NCI-H82 treated with DMSO at 0.1 percent for 48 hours (cell line): ENCODE measurements at regions not wholly inside any gene's neighbourhood (a gene's known extent, or its start where the extent isn't known, plus 50 kb on each side); places are given as distances from the start of the nearest gene placed in this dataset.
"Not testable (repeated sequence)": the region's sequence is repeated elsewhere in the genome, so short reads cannot be mapped to it uniquely, and the experiment has no call there.

Experiments
- DNase-seq: peaks from one replicate; lab custom pipeline; 2025; ENCODE audit not compliant: unreplicated experiment; lab: John Stamatoyannopoulos, UW

- DNase-seq, result no peak
Observed at GRCh38 chr5:96320797-96321196, 112.3 kb downstream of the PCSK1 start.

GRCh38 chr5:96319981-96320739 is 112.9 kb downstream of the PCSK1 start:
- DNase-seq, result not testable (repeated sequence)

GRCh38 chr5:96318569-96319110 is 114.4 kb downstream of the PCSK1 start:
- DNase-seq, result no peak

- no peak for DNase-seq
Observed at GRCh38 chr5:96317945-96318344, 115.1 kb downstream of the PCSK1 start.

GRCh38 chr5:96316487-96316886 is 116.6 kb downstream of the PCSK1 start:
- DNase-seq, result no peak

GRCh38 chr5:96316017-96316416 is 117.0 kb downstream of the PCSK1 start:
- DNase-seq, result no peak

- DNase-seq, result no peak
Observed at GRCh38 chr5:96315431-96315830, 117.6 kb downstream of the PCSK1 start.

- no peak for DNase-seq
Observed at GRCh38 chr5:96312383-96312782, 120.7 kb downstream of the PCSK1 start.

GRCh38 chr5:96307047-96307446 is 126.0 kb downstream of the PCSK1 start:
- not testable (repeated sequence) for DNase-seq

- DNase-seq, result no peak
Observed at GRCh38 chr5:96302174-96302738, 130.8 kb downstream of the PCSK1 start.

GRCh38 chr5:96300976-96301375 is 132.1 kb downstream of the PCSK1 start:
- DNase-seq, result no peak

GRCh38 chr5:96297867-96298266 is 135.2 kb downstream of the PCSK1 start:
- DNase-seq, result no peak

- DNase-seq, result no peak
Observed at GRCh38 chr5:96297290-96297689, 135.8 kb downstream of the PCSK1 start.

- no peak for DNase-seq
Observed at GRCh38 chr5:96294884-96295202, 138.2 kb downstream of the PCSK1 start.

- DNase-seq, result no peak
Observed at GRCh38 chr5:96293966-96294883, 138.8 kb downstream of the PCSK1 start.

- DNase-seq, result no peak
Observed at GRCh38 chr5:96292582-96293247, 140.3 kb downstream of the PCSK1 start.

GRCh38 chr5:96289287-96289686 is 143.8 kb downstream of the PCSK1 start:
- DNase-seq, result not testable (repeated sequence)

- DNase-seq, result no peak
Observed at GRCh38 chr5:96288845-96289185, 144.2 kb downstream of the PCSK1 start.

- DNase-seq, result no peak
Observed at GRCh38 chr5:96288166-96288844, 144.7 kb downstream of the PCSK1 start.

- no peak for DNase-seq
Observed at GRCh38 chr5:96287136-96287535, 145.9 kb downstream of the PCSK1 start.

- DNase-seq, result no peak
Observed at GRCh38 chr5:96285823-96286222, 147.2 kb downstream of the PCSK1 start.
